GM21447 (cell line): ENCODE measurements at regions not wholly inside any gene's neighbourhood (a gene's known extent, or its start where the extent isn't known, plus 50 kb on each side); places are given as distances from the start of the nearest gene placed in this dataset.
"Not testable (repeated sequence)": the region's sequence is repeated elsewhere in the genome, so short reads cannot be mapped to it uniquely, and the experiment has no call there.

Source experiments
- ATAC-seq: cut with Tn5 transposase; IDR thresholded peaks from one replicate; pipeline ENCODE4 v1.9.1; 2021; ENCODE audit not compliant: unreplicated experiment

DNA sequence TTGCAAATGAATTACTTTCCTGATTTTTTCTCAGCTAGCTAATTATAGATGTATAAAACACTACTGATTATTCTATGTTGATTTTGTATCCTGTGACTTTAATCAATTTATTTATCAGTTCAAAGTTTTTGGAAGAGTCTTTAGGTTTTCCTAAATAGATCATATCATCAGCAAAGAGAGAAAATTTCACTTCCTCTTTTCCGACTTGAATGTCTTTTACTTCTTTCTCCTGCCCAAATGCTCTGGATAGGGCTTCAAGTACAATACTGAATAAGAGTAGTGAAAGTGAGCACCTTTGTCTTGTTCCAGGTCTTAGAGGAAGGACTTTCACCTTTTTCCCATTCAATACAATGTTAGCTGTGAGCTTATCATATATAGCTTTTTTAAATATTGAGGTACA is 417.9 kb downstream of the PDGFC start:
- ATAC-seq = no peak

DNA sequence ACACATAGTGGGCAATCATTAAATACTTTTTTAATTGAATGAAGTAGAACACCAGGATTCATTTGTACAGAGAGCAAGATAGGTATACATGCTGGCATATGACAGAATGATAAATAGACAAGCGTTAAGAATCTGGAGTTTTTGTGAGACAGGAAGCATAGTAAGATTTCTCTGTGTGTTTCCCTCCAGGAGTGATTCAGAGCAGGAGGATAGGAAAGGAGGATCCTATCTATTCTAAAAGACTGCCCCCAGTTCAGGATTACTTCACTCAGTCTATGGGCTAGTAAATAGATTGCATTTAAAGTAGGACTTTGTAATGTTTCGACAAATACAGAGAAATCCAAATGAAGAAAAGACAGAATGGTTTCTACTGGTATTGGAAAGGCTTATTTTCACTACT is 423.7 kb downstream of the PDGFC start:
- no peak for ATAC-seq

- no peak for ATAC-seq
These were observed 424.2 kb downstream of the PDGFC start for GRCh38 chr4:156547439-156547838.

DNA sequence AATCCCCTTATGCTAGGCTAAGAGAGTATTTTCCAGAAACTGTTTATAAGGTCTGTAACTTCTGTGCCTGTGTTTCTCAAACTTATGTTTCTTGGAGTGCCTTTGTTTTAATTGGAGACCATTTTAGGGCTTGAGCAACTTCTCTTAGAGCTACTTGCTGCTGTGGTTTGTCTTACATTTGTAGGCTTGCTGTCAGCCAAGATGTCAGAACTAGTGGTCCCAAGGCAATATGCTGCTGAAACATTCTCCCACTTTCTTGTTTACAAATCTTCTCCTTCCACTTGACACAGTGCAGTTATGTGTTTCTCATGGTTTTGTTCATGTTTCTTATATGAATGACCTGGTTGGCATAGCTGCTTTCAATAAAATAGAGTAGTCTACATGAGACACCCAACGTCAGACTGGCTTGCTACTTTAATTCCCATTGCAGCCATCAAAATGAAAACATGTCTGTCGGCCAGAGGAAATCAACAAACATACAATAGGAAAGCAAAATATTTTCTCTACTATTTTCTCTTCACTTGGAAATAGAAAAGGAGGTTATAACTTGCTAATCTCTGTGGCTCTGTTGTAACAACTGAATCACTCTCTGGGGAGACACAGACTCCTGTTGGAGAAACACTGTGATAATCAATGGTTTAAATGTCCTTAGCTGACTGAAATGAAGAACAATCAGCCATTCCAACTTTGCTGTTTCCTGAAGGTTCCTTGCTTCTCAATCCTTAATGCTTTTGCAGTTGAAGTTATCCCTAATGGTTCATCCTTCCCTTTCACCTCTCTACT is 426.4 kb downstream of the PDGFC start:
- no peak for ATAC-seq

GRCh38 chr4:156539376-156539775 is 432.2 kb downstream of the PDGFC start:
- ATAC-seq = no peak

DNA sequence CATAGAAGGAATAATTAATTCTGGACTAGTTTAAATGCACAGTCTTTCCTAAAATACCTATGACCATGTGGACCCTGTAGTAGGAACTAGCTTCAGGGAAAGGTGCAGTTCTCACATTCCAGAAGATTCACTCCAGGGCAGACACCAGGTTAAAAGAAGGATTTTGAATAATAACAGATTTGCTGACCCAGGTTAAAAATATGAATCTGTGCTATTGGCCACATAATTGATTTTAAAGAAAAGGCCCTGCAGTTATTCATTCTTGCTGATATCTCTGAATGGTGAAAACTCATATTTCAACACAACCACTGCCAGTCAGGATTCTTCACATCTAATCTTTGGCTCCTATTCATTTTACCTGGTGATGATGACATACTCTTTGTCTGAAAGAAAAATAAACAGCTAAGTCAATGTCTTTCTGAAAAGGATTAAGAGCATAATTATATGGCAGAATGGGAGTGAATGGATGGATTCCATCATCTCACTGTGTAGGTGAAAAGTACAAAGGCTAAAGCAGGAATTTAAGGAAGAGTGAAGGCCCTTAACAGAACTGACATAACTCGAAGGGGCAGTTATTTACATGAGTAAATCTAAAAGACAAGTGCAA is 432.8 kb downstream of the PDGFC start:
- ATAC-seq = no peak

DNA sequence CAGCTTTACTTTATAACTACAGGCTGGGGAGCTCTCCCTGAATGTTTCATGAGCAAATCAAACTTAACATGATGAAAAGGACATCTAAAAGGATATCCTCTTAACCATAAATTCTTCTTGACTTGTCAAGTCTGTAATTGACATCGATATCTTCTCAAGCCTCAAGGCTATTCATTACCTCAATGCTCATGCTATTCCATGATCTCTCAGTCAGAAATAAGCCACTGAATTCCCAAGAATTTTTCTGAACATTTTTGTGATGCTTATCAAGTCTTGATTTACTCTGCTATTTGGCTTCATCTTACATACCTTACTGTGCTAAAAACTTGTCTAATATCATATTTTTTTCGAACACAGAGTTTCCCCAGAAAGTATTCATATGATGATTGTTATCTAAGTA is 433.4 kb downstream of the PDGFC start:
- no peak for ATAC-seq

GRCh38 chr4:156537286-156537685 is 434.3 kb downstream of the PDGFC start:
- ATAC-seq = no peak

GRCh38 chr4:156536661-156537060 is 434.9 kb downstream of the PDGFC start:
- ATAC-seq = no peak

DNA sequence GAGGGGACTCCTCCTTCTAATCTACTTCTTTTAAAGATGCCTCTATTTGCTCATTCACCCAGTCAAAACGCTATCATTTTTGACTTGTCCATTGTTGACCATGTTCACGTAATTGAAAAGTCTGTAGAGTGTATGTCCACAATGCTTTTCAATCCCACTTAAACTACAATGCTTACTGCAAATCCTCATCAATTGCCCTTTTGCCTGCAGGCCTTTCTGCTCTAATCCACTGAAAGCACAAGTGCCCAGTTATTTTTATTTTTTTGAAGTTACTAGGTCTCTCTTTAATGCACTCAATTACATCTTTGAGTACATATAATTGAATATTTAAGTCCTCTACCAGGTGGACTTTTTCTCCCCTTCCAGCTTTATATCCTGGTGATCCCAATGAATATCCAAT is 437.4 kb downstream of the PDGFC start:
- ATAC-seq = no peak

DNA sequence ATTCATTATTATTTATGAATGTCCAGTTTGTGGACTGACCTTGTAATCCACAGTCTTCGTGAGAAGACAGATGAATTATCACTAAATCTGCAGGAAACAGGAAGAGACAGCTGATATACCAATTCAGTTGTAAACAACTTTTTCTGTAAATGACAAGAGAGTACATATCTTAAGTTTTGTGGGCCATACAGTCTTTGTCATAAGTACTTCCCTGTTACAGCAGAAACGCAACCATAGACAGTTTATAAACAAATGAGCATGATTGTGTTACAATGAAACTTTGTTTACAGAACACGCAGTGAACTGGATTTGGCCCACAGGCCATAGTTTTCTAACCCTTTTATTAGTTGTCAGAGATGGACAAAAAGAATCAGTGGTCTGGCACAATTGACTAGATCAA is 443.4 kb downstream of the PDGFC start:
- ATAC-seq = no peak

GRCh38 chr4:156527237-156527993 is 444.2 kb downstream of the PDGFC start:
- no peak for ATAC-seq

DNA sequence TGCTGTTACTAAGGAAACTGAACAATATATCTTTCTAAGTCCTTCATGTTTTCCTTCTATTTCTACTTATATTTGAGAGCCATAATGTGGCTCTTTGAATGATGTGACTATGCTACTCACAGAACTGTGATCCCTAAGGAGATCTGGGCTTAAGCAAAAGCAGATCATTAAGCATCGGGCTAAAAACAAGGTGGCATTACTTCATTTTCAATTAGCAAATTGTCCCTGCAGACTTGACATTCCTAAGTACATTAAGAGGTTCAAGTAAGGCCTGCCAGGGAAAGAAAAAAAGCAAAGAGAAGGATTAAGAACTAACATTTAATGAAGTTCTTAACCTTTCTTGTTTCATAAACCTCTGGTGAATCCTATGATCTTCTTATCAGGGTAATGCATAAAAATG is 447.6 kb downstream of the PDGFC start:
- no peak for ATAC-seq

DNA sequence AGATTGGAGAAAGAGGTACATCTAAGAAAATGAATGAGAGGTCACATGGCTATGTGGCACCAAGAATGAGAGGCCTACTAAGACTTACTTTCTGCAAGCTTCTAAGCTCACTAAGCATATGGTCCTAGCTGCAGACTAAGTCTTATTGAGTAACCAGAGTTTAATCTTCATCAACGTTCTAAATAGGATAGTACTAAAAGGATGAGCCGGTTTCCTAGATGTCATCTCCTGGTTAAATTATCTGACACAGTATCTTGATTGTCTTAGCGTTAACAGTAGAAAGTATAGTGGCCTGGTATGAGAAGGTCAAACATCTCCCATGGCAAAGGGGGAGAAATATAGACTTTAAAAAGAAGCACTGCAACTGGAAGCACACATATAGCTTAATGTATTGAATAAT is 448.1 kb downstream of the PDGFC start:
- ATAC-seq = no peak

GRCh38 chr4:156521631-156522030 is 450.0 kb downstream of the PDGFC start:
- ATAC-seq = no peak

- no peak for ATAC-seq
These were observed 453.6 kb downstream of the PDGFC start for GRCh38 chr4:156517956-156518355.

- ATAC-seq = no peak
These were observed 454.1 kb downstream of the PDGFC start for GRCh38 chr4:156517546-156517945.

DNA sequence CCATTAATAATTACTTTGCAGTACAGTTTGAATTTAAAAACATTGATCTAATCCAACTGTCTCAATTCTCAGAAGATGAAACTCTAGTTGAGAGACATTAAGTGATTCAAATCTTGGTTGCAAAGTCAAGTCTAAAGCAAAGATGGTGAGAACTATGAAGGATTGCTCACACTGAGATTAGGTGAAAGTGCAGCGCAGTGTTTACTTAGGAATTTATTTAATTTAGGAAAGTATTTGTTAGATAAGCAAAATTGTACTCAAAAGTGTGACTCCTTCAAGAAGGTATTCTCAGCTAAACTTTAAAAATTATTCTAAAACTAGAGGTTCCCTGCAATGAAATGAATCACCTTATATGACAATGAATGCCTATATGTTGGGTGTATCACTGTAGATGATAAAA is 454.9 kb downstream of the PDGFC start:
- ATAC-seq = no peak

GRCh38 chr4:156515295-156515694 is 456.3 kb downstream of the PDGFC start:
- ATAC-seq = no peak

DNA sequence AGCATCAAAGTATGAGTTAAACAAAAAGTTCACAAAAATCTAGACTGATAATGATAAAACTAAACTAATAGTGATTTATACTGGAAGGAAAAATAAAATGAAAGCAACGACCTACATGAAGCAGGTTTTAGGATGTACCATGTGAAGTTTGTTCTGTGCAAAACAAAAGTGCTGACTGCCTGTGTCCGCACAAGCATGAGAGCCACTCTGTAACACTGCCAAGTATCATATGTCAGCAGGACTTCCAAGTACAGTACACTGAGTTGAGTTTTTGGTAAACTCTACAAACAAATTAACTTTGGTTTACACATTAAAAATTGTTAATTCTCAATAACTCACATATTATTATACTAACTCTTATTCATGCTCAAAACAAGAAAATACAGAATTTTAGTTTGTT is 459.0 kb downstream of the PDGFC start:
- ATAC-seq = no peak

- ATAC-seq = not testable (repeated sequence)
These were observed 461.7 kb downstream of the PDGFC start for GRCh38 chr4:156509921-156510320.

DNA sequence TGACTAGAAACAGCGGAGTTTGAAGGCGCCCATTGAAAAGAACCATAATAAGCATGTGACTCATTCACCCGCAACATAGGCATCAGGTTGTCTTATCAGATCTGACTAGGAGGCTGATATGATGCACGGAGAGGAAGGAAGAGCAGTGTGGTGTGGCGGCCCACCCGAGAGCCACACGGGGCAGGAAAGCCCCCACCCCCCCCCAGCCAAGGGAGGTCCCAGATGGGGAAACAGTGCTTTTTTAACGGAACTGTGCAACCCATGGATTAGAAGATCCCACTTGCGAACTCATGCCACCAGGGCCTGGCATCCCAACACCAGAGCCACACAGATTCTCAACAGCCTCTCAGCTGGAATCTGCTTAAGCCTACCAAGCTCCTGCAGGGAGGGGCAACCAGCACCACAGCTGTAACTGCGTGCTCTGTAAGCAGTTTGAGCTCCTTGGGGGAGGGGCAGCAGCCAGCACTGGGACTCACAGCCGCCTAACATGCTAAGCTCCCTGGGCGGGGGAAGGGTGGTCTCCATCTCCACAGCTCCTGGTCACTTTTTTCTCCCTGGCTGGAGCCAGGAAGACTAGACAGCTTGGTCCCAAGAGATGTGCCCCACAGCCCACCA is 466.2 kb downstream of the PDGFC start:
- ATAC-seq = no peak
